A549 (cell line): ENCODE measurements at regions not wholly inside any gene's neighbourhood (a gene's known extent, or its start where the extent isn't known, plus 50 kb on each side); places are given as distances from the start of the nearest gene placed in this dataset.

ENCODE experiments used
- BHLHE40 ChIP-seq: IDR thresholded peaks from 2 replicates; pipeline ENCODE4 v1.6.1; 2012; ENCODE audit warnings: low read depth, low read length, inconsistent platforms
- CEBPB ChIP-seq, 2 experiments: fragments of >200 bp in 1 of 2; sonication (Bioruptor Twin) in 1 of 2; formaldehyde crosslinking in 1 of 2; IDR thresholded peaks; 2 replicates each; pipeline ENCODE4 v1.6.1; 2012 to 2016
- USF2 ChIP-seq: fragments of 450-650 bp; IDR thresholded peaks from 2 replicates; pipeline ENCODE4 v1.6.1; 2014; ENCODE audit warnings: antibody characterized with exemption

GRCh38 chr10:29012926-29013554 lies 275.8 kb upstream of the LYZL1 start:
- TF ChIP-seq CEBPB (IDR thresholded peaks at IDR 0.05): no peak
- TF ChIP-seq USF2: no peak
- TF ChIP-seq BHLHE40: no peak
